Liver (tissue), 8 donors: ENCODE measurements at regions not wholly inside any gene's neighbourhood (a gene's known extent, or its start where the extent isn't known, plus 50 kb on each side); places are given as distances from the start of the nearest gene placed in this dataset.

ENCODE experiments used
- DNase-seq: peaks from one replicate; pipeline ENCODE4 v3.0.0-alpha.2; 2017; ENCODE audit warnings: low spot score
- H3K27ac ChIP-seq, 2 donors: one replicate each; pipeline ENCODE4 v1.7.0; 2013; ENCODE audit warnings: inconsistent platforms in 2 of 2, low read length in 2 of 2, control low read depth in 1 of 2, low read depth in 1 of 2, mild to moderate bottlenecking in 1 of 2
- H3K27me3 ChIP-seq, 4 donors: one replicate each; pipeline versions ENCODE4 v1.6.1 to v1.7.0; 2013; ENCODE audit warnings: low read length in 3 of 4, inconsistent platforms in 1 of 4, mild to moderate bottlenecking in 1 of 4, moderate library complexity in 1 of 4; ENCODE audit not compliant: control insufficient read depth in 4 of 4, insufficient read depth in 4 of 4
- H3K36me3 ChIP-seq, 4 donors: one replicate each; pipeline versions ENCODE4 v1.6.1 to v1.7.0; 2013; ENCODE audit warnings: low read length in 3 of 4, mild to moderate bottlenecking in 3 of 4, low read depth in 1 of 4, moderate library complexity in 1 of 4; ENCODE audit not compliant: control insufficient read depth in 4 of 4, insufficient read depth in 3 of 4
- H3K4me1 ChIP-seq, 4 donors: one replicate each; pipeline versions ENCODE4 v1.6.1 to v1.7.0; 2013; ENCODE audit warnings: low read length in 3 of 4, mild to moderate bottlenecking in 3 of 4, moderate library complexity in 1 of 4; ENCODE audit not compliant: control insufficient read depth in 4 of 4, insufficient read depth in 4 of 4
- H3K4me3 ChIP-seq, 3 donors: one replicate each; pipeline versions ENCODE4 v1.6.1 to v1.7.0; 2013; ENCODE audit warnings: low read length in 3 of 3, control low read depth in 1 of 3, low read depth in 1 of 3, mild to moderate bottlenecking in 1 of 3
- H3K9ac ChIP-seq, 2 donors: one replicate each; pipeline ENCODE4 v1.7.0; 2013; ENCODE audit warnings: low read length in 2 of 2, mild to moderate bottlenecking in 2 of 2, moderate library complexity in 2 of 2, control low read depth in 1 of 2, low read depth in 1 of 2
- H3K9me3 ChIP-seq, 4 donors: one replicate each; pipeline versions ENCODE4 v1.6.1 to v1.7.0; 2013; ENCODE audit warnings: low read length in 3 of 4; ENCODE audit not compliant: control insufficient read depth in 4 of 4
- EGR1 ChIP-seq, 2 donors: IDR thresholded peaks; 2 replicates each; pipeline ENCODE4 v1.6.1; 2016 to 2018; ENCODE audit warnings: antibody characterized with exemption in 2 of 2, low read depth in 2 of 2
- FOXA1 ChIP-seq: IDR thresholded peaks from 2 replicates; pipeline ENCODE4 v1.6.1; 2016; ENCODE audit warnings: antibody characterized with exemption
- FOXA2 ChIP-seq: IDR thresholded peaks from 2 replicates; pipeline ENCODE4 v1.6.1; 2016; ENCODE audit warnings: antibody characterized with exemption
- GABPA ChIP-seq, 2 donors: IDR thresholded peaks in 1 of 2; conservative IDR thresholded peaks in 1 of 2; 2 replicates each; pipeline ENCODE4 v1.6.1; 2016; ENCODE audit warnings: antibody characterized with exemption in 2 of 2, mild to moderate bottlenecking in 1 of 2, moderate library complexity in 1 of 2
- HNF4A ChIP-seq, 2 donors: conservative IDR thresholded peaks; 2 replicates each; pipeline ENCODE4 v1.6.1; 2016; ENCODE audit warnings: antibody characterized with exemption in 2 of 2, mild to moderate bottlenecking in 2 of 2
- HNF4G ChIP-seq: IDR thresholded peaks from 2 replicates; pipeline ENCODE4 v1.6.1; 2016; ENCODE audit warnings: antibody characterized with exemption
- JUND ChIP-seq, 2 donors: IDR thresholded peaks; 2 replicates each; pipeline ENCODE4 v1.6.1; 2016; ENCODE audit warnings: antibody characterized with exemption in 2 of 2
- NR2F2 ChIP-seq: IDR thresholded peaks from 2 replicates; pipeline ENCODE4 v1.6.1; 2016; ENCODE audit warnings: antibody characterized with exemption
- RAD21 ChIP-seq, 2 donors: IDR thresholded peaks; 2 replicates each; pipeline ENCODE4 v1.6.1; 2016; ENCODE audit warnings: antibody characterized with exemption in 2 of 2, mild to moderate bottlenecking in 2 of 2
- RXRA ChIP-seq, 2 donors: IDR thresholded peaks; 2 replicates each; pipeline ENCODE4 v1.6.1; 2017 to 2018; ENCODE audit warnings: antibody characterized with exemption in 2 of 2, mild to moderate bottlenecking in 1 of 2
- SP1 ChIP-seq: IDR thresholded peaks from 2 replicates; pipeline ENCODE4 v1.6.1; 2018; ENCODE audit warnings: antibody characterized with exemption, mild to moderate bottlenecking
- TAF1 ChIP-seq: conservative IDR thresholded peaks from 2 replicates; pipeline ENCODE4 v1.6.1; 2016; ENCODE audit warnings: antibody characterized with exemption, mild to moderate bottlenecking
- YY1 ChIP-seq: IDR thresholded peaks from 2 replicates; pipeline ENCODE4 v1.6.1; 2016; ENCODE audit warnings: antibody characterized with exemption, mild to moderate bottlenecking
- WGBS: extraction: QIAGEN DNeasy Blood & Tissue Kit; methylation state at CpG from one replicate; pipeline ENCODE4 v1.1.7; 2013; 5-methylcytosine and 5-hydroxymethylcytosine counted together
- TF ChIP-seq, protein P1 (sequence below): IDR thresholded peaks from 2 replicates; pipeline ENCODE4 v1.6.1; 2016; ENCODE audit warnings: antibody characterized with exemption, mild to moderate bottlenecking
- TF ChIP-seq, protein P2 (sequence below): IDR thresholded peaks from 2 replicates; pipeline ENCODE4 v1.6.1; 2016; ENCODE audit warnings: antibody characterized with exemption
- TF ChIP-seq, protein P3 (sequence below): fragments of 150-350 bp; IDR thresholded peaks from 2 replicates; pipeline ENCODE4 v1.5.1; 2017; ENCODE audit warnings: improper control_type of control experiment, low read depth, low read length; ENCODE audit not compliant: missing input control
- TF ChIP-seq, protein P4 (sequence below): IDR thresholded peaks from 2 replicates; pipeline ENCODE4 v1.6.1; 2016; ENCODE audit warnings: antibody characterized with exemption
- TF ChIP-seq, protein P5 (sequence below): IDR thresholded peaks from 2 replicates; pipeline ENCODE4 v1.6.1; 2016; ENCODE audit warnings: antibody characterized with exemption
- donor health status: healthy.
- donor health status: healthy.
- donor health status: healthy.
- donor health status: healthy.
- donor health status: healthy.

DNA sequence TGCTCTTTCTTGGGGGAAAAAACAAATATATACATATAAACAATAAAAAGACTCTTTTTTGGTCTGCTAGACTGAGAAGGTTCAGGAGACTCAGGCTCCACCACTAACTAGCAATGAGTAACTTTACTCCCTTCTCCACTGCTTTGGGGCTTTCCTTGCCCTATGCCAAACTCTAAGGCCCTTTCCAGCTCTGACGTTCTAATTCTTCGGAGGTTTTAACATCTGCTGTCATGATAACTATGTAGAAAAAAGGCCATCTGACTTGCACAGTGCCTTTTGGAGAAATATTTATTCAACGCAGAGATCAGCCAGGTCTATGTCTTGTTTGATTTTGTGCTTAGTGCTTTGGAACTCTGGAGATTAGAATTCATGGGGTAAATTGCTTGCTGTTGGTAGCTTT lies 156.2 kb downstream of the TMCO5A start (continued):
- TF ChIP-seq, protein P1, sequence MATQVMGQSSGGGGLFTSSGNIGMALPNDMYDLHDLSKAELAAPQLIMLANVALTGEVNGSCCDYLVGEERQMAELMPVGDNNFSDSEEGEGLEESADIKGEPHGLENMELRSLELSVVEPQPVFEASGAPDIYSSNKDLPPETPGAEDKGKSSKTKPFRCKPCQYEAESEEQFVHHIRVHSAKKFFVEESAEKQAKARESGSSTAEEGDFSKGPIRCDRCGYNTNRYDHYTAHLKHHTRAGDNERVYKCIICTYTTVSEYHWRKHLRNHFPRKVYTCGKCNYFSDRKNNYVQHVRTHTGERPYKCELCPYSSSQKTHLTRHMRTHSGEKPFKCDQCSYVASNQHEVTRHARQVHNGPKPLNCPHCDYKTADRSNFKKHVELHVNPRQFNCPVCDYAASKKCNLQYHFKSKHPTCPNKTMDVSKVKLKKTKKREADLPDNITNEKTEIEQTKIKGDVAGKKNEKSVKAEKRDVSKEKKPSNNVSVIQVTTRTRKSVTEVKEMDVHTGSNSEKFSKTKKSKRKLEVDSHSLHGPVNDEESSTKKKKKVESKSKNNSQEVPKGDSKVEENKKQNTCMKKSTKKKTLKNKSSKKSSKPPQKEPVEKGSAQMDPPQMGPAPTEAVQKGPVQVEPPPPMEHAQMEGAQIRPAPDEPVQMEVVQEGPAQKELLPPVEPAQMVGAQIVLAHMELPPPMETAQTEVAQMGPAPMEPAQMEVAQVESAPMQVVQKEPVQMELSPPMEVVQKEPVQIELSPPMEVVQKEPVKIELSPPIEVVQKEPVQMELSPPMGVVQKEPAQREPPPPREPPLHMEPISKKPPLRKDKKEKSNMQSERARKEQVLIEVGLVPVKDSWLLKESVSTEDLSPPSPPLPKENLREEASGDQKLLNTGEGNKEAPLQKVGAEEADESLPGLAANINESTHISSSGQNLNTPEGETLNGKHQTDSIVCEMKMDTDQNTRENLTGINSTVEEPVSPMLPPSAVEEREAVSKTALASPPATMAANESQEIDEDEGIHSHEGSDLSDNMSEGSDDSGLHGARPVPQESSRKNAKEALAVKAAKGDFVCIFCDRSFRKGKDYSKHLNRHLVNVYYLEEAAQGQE, result no peak
- TF ChIP-seq TAF1, result no peak
- TF ChIP-seq, protein P2, sequence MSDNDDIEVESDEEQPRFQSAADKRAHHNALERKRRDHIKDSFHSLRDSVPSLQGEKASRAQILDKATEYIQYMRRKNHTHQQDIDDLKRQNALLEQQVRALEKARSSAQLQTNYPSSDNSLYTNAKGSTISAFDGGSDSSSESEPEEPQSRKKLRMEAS, result no peak
- TF ChIP-seq HNF4G, result no peak
- no peak for TF ChIP-seq NR2F2
- no peak for TF ChIP-seq RXRA (IDR thresholded peaks at IDR 0.05)

DNA sequence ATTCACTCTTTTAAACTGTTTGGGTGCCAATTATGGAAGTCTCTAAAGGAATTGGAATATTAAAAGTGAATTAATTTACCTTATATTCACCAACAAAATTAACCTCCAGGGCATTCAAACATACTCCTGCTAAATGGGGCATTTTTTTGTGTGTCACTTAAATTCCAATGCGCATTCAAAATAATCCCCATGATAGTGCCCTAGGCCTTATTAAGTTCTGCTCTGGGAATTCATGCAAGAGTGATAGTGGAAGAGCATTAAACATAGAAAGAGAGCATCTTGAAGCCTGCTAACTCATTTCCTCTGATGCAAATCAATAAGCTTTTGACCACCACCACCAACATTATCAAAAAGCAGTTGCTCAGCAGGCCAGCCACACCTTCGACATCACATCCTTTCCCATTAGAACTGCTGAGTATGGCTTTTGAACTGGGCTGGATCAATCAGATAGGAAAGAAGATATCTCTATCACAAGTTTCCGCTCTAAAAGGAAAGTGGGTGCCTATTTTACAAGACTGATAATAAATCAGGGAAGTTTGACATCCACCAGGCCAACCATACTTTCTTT lies 156.7 kb downstream of the TMCO5A start:
- Histone ChIP-seq H3K4me3 (no peak overlapping the region), H3K36me3 (no peaks in the 10 kb centered on the region), H3K27ac (no peak overlapping the region), H3K9ac (no peak overlapping the region), H3K4me1 (no peaks in the 10 kb centered on the region), H3K9me3 (peaks cover 0 to 3% (median 0%) of the 10 kb centered on the region in 4 donors), H3K27me3 (no peaks in the 10 kb centered on the region)
- 88% methylated on average over 3 of the region's 3 CpGs for WGBS
- TF ChIP-seq, protein P2, result no peak
- TF ChIP-seq, protein P3, sequence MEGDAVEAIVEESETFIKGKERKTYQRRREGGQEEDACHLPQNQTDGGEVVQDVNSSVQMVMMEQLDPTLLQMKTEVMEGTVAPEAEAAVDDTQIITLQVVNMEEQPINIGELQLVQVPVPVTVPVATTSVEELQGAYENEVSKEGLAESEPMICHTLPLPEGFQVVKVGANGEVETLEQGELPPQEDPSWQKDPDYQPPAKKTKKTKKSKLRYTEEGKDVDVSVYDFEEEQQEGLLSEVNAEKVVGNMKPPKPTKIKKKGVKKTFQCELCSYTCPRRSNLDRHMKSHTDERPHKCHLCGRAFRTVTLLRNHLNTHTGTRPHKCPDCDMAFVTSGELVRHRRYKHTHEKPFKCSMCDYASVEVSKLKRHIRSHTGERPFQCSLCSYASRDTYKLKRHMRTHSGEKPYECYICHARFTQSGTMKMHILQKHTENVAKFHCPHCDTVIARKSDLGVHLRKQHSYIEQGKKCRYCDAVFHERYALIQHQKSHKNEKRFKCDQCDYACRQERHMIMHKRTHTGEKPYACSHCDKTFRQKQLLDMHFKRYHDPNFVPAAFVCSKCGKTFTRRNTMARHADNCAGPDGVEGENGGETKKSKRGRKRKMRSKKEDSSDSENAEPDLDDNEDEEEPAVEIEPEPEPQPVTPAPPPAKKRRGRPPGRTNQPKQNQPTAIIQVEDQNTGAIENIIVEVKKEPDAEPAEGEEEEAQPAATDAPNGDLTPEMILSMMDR, result no peak
- TF ChIP-seq HNF4G, result no peak
- no peak for TF ChIP-seq GABPA (IDR thresholded peaks at IDR 0.05 in 1 of 2, conservative IDR thresholded peaks at IDR 0.05 in 1 of 2)
- TF ChIP-seq SP1, result no peak
- TF ChIP-seq, protein P4, sequence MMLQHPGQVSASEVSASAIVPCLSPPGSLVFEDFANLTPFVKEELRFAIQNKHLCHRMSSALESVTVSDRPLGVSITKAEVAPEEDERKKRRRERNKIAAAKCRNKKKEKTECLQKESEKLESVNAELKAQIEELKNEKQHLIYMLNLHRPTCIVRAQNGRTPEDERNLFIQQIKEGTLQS, result no peak
- no peak for TF ChIP-seq JUND (IDR thresholded peaks at IDR 0.05)
- TF ChIP-seq YY1, result no peak
- TF ChIP-seq EGR1 (IDR thresholded peaks at IDR 0.05; ENCODE audit: low read depth in 2 of 2), result no peak
- no peak for TF ChIP-seq TAF1
- TF ChIP-seq RAD21 (IDR thresholded peaks at IDR 0.05), result no peak
- no peak for TF ChIP-seq NR2F2
- TF ChIP-seq FOXA1, result no peak
- TF ChIP-seq, protein P1, result no peak
- TF ChIP-seq HNF4A (conservative IDR thresholded peaks at IDR 0.05), result no peak
- TF ChIP-seq, protein P5, sequence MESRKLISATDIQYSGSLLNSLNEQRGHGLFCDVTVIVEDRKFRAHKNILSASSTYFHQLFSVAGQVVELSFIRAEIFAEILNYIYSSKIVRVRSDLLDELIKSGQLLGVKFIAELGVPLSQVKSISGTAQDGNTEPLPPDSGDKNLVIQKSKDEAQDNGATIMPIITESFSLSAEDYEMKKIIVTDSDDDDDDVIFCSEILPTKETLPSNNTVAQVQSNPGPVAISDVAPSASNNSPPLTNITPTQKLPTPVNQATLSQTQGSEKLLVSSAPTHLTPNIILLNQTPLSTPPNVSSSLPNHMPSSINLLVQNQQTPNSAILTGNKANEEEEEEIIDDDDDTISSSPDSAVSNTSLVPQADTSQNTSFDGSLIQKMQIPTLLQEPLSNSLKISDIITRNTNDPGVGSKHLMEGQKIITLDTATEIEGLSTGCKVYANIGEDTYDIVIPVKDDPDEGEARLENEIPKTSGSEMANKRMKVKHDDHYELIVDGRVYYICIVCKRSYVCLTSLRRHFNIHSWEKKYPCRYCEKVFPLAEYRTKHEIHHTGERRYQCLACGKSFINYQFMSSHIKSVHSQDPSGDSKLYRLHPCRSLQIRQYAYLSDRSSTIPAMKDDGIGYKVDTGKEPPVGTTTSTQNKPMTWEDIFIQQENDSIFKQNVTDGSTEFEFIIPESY, result no peak
- no peak for TF ChIP-seq RXRA (IDR thresholded peaks at IDR 0.05)
- no peak for TF ChIP-seq FOXA2
- no peak for DNase-seq
